HG03342 (cell line): ENCODE measurements at regions not wholly inside any gene's neighbourhood (a gene's known extent, or its start where the extent isn't known, plus 50 kb on each side); places are given as distances from the start of the nearest gene placed in this dataset.

Experiments
- ATAC-seq: cut with Tn5 transposase; IDR thresholded peaks from one replicate; pipeline ENCODE4 v1.9.1; 2021; ENCODE audit warnings: mild to moderate bottlenecking, moderate library complexity; ENCODE audit not compliant: unreplicated experiment

DNA sequence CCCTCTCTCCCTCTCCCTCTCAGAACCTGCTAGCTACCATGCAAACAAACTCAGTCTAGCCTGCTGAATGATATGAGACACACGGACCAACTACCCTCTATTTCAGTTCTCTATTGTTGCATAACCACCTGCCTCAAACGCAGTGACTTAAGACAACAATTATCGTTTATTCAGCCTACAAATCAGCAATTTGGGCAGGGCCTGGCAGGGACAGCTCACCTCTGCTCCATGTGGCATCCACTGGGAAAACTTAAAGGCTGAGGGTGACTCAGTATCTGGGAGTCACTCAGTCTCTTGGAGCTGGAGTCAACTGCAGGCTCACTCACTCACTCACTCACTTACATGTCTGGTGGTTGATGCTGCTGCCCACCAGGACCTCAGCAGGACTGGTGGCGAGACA is 121.3 kb downstream of the SEC16B start:
- ATAC-seq = no peak

DNA sequence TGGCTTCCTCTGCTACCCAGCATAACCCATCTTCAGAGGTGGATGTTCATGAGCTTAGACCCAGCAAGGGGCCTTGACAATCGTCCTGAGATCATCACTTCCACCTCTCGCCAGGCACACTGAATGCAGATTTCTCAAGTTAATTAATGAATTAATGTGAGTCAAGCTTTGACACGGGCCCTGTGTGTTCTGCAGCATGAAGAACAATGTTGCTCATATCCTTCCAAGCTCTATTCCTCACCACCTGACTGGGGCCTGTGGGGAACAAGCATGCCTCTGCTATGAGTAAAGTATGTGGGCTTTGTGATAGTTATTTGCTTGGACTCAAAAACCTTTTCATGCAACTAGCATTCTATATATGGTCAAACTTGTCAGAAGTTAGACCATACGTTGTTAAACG is 122.0 kb downstream of the SEC16B start:
- ATAC-seq = no peak

DNA sequence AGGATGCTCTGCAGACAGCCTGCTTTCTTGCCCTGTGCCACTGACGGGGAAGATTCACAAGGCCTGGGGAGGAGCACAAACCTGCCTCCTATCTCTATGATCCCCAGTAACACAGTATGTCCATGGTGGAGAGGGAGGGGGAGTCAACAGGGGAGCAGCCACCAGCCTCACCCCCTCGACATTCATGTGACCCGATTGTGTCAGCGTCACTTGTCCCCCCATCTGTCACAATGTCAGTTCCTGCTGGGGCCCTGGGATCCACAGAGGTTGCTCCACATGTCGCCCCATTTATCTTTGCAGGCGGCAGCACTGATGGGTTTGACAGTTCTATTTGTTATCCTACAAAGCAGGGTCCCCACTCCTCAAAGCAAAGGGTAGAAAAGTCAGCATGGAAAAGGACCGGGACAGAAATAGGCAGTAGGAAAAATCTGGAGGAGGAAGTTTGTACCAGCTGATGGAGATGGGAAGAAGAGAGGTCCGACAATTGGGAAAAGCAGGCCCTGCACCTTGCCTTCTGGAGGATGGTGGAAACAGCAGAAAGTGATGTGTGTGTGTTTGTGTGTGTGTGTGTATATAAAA is 130.9 kb downstream of the SEC16B start:
- no peak for ATAC-seq

DNA sequence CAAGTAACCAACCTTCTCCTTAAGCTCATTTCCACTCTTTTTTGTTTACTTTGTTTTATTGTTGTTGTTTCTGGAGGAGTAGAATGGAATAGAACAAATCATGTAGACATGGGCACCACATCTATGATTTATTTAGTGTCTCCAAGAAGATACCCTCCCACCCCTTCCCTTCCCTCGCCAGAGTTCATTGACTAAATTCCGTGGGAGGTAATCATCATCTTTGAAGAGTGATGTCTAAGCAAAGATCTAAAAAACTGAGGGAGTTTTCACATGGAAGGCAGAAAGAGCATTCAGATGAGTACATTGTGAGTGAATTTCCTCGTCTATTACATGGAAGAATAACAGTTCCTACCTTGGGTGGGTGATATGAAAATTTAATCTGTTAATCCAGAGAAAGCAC is 136.2 kb downstream of the SEC16B start:
- no peak for ATAC-seq

DNA sequence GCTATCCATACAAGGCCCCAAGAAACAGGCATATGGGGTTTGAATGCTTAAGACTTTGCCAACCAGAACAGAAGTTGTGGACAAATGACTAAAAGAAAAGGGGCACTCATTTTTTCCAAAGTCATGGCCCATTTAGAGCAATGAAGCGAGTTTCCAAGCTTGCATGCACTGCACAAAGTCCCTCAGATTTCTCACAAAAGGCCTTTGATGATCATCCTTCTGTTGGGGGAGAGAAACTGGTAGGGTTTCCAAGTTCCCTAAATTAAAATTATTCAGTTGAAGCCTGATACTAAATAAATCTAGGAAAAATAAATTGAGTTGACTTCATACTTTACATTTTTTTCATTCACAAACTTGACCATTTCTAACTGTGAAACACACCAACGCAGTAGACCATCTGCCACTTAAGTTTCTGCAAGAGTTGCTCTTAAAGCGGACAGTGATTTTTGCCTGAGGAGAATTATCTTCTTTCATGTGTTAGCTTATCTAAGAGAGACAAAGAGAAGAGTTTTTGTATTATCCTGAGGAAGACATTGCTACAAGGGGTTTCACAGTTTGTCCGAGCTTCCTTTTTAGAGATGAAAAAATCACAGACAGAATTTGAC is 139.2 kb downstream of the SEC16B start:
- no peak for ATAC-seq

DNA sequence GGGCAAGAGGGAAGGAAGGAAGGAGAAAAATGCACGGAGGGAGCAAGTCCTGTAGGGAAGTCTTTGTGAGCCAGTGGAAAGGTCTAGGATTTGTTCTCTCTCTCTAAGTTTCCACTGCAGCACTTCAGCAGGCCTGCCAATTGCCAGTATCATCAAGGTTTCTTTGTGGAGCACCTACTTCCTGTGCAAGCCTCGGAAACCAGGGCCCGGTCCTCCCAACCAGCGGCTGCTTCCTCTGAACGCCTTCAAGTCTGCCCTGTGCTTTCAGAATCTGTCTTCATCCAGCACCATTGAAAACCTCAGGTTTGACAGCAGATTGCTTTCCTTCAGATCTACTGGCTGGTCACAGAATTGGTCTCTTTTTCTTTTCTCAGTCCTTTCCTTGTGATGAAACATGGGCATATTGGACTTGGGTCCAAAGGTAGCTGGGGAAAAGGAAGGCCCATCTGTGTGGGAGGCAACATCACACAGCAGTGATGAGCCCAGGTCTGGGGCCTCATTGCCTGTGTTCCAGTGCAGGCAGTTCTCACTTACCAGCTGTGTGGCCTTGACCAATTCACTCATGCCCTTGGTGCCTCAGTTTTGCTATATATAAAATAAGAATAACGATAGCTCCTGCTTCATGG is 144.5 kb downstream of the SEC16B start:
- no peak for ATAC-seq

DNA sequence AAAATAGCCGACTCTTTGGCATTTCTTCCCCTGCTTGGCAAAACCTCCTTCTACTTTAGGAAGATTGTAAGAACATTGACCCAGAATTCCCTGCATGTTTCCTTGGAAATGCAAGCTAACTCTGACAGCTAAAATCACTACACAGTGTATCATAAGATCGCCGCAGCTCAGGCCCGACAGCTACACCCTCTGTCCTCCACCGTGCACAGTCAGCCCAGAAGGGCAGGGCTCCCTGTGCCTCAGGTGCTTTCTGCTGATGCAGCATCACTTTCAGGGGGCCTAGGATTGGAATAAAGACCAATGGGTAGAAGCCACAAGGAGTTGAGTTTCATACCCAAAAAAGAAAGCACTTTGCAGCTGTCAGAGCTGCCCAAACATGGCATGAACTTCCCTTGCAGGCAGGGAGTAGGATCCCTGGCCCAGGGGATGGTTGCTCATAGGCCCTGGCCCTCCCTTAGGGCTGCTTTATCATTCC is 145.3 kb downstream of the SEC16B start:
- ATAC-seq = no peak

DNA sequence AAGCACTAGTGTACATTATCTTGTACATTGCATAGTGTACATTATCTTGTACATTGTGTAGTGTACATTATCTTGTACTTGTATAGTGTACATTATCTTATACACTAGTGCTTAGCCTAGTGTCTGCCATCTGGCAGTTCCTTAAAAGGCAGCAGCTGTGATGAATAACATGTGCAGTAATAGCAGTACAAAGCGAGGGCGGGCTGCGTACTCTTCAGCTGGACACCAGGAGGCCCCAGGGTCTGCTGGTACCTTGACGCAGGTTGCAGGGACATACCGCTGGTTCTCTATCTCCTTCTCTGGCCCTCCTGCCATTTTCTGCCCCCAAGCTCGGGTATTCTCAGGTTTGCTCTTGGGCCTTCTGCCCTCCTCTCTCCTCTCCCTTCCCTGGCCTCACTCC is 149.6 kb downstream of the SEC16B start:
- ATAC-seq = no peak

DNA sequence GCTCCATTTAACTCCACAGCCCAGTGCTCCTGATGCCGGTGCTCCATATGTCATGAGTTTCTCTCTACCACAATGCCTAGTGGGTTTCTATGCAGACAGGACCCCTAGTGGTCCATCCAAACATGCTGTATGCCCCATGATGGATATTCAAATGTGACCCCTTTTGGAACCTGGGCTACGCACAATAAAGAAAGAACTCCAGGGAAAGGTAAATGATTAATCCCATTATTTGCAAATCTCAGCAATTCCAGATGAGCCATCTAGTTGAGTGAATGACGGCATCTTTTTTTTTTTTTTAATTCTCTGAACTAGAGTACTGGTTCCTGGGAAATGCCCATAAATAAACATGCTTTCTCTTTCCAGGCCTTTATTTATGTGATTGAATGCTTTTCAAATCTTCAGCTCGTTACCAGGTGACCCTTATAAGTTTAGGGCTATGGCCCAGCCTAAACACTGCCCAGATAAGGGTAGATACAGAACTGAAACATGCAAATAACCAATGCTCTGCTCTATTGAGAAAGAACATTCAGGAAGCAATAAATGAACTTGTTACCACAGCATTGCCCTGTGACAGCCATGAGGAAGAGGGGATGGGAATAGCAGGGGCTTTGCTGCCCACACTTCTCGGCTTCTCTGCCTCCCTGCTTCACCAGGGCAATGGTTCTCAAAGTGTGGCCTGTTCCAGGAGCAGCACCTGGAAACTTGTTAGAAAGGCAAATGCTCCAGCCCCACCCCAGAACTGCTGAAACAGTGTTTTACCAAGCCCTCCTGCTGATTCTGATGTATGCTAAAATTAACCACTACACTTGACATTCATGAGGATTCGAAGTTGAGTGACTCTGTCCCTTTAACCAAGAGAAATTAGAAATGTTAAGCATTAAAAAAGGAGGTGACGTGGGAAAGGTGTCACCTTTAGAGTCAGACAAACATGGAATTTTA is 151.7 kb downstream of the SEC16B start:
- ATAC-seq = peak; percentile 94

DNA sequence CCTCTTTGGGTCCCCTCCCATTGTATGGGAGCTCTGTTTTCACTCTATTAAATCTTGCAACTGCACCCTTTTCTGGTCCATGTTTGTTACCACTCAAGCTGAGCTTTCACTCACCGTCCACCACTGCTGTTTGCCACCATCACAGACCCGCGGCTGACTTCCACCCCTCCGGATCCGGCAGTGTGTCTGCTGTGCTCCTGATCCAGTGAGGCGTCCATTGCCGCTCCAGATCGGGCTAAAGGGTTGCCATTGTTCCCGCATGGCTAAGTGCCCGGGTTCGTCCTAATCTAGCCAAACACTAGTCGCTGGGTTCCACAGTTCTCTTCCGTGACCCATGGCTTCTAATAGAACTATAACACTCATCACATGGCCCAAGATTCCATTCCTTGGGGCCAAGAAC is 157.2 kb downstream of the SEC16B start:
- no peak for ATAC-seq

DNA sequence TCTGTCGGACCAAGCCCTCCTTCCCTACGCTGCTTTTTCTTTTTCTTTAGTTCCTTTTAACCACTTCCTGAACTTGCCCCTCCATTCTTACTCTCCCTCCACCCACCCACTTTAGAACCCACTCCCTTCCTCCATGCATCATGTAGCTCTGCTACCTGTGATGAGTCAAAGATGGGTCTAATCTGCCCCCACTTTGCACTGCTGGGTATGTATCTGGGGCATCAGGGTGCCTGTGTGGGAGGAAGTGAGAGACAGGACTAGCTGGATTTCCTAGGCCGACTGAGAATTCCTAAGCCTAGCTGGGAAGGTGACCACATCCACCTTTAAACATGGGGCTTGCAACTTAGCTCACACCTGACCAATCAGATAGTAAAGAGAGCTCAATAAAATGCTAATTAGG is 157.7 kb downstream of the SEC16B start:
- no peak for ATAC-seq

DNA sequence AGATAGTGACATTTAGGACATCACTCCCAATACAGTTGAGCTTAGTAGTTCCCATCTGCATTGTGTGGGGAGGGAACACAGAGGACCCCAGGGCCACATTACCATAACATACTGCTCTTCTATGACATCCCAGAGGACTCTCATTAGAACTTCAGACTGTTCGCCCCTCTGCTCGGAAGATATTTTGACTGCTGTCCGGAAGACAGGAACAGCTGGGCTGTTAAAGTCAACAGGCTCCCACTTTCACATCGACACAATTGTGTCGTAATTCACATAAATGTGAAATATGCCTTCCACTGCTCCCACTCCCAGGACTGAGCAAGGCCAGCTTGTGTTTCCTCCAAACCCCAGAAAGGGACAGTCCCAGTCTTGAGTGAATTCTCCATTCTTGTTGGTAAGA is 158.4 kb downstream of the SEC16B start:
- ATAC-seq = no peak

DNA sequence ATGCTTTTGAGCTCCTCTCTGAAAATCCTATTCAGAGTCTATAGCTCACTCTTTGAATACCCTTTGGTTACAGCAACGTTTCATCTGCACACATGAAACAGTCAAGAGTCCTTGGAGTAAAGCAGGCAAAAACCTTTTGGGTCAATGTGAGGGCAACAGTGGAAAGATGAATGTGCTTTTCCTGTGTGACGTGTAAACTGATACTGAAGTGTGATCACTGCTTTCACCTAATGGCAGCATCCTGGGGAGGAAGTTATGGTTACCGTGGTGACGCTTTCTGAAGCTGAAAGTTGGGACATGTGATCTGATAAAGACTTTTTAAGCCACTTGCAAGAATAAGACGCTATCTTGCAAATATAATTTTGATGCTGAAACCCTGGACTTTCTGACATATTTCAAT is 160.0 kb downstream of the SEC16B start:
- ATAC-seq = peak; percentile 96

DNA sequence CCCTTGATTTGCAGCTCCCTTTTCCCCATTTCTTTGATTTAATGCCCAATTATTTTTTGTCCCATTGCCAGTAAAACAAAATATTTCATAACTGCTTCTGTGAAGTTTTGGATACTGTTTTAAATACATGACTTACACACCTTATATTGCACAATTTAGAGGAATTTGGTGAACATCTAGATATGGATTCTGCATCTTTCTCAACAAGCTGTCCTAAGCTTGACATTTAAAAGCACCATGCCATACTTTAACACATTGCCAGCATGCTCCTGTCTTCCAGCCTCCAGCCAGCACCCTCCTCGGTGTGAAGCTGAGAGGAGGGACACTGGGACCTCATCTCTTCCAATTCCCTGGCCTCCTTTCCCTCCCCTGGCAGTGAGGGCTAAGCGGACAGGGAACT is 167.6 kb downstream of the SEC16B start:
- ATAC-seq = no peak

DNA sequence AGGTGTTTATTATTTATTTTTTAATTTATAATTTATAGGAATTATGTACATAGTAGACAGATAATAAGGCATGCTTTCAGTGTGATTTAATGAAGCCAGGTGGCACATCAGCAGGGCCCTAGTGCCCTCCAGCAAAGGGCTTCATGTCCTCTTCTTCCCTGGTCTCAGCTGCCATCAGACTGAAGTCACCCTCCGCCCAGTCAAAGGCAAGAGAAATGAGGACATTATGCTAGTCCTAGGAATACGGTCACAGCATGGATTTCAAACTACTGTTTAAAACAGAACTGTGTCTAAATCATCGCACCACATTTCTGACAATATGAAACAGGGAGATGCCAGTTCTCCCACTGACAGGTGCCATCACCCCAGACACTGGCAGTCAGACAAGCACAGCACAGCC is 168.1 kb downstream of the SEC16B start:
- ATAC-seq = no peak

DNA sequence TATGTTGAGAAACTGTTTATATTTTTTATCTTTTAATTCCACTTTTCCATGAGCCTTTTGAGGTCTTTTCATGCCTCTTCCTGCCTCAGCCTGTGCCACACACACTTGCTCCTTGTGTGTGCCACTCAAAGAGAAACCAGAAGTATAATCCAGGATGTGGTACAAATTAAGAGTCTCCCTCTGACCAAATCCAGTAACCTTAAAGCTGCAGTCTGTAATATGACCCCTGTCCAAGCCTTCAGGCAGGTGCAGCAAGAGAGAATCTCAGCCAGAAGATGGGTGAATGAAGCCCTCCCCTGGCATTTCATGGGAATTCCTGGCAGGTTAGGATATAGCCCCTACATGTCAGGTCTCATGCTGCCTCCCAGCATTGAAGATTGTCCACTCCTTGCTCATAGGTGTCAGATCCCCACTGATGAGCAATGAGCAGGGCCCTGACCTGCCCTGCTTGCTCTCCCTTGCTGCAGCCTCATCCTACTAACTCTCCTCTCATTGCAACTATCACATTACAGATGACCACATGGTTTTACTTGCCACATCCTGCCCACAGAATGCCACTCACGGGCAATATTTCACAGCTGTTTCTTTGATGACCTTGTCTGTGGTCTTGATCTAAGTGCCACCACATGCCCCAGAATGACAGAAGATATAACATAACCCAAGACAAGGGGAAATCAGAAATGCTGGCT is 169.3 kb downstream of the SEC16B start:
- ATAC-seq = peak; percentile 77

DNA sequence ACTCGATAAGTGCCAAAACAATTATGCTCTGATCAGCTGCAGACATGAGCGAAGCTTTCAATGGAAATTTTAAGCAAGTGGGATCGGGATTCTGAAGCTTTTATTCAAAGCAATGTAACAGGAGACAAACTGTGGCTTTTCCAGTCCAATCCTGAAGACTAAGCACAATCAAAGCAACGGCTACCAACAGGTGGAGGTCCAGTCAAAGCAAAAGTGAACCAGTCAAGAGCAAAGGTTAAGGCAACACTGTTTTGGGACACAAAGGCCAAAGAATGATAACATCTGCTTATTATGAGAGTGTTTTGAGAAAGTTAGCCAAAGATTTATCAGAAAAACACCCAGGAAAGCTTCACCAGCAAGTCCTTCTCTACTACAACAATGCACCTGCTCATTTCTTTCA is 170.1 kb downstream of the SEC16B start:
- no peak for ATAC-seq

DNA sequence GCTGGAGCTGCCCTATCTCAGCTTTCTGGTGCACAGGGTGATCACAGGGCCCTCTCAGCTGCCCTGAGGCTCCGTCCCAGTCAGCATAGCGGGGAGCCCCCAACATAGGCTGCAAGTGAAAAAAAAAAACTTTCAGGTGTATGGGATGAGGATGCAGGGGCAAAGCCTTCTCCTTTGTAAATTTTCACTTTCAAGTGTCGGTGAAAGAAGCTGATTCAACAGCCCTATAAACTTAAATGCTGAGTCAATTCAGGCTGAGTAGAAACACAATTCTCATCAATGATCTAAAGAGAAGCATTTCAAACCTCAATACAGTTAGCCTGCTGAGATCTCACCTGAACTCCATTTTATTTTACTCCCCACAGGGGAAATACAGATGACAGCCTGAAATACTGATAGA is 171.2 kb downstream of the SEC16B start:
- ATAC-seq = no peak

DNA sequence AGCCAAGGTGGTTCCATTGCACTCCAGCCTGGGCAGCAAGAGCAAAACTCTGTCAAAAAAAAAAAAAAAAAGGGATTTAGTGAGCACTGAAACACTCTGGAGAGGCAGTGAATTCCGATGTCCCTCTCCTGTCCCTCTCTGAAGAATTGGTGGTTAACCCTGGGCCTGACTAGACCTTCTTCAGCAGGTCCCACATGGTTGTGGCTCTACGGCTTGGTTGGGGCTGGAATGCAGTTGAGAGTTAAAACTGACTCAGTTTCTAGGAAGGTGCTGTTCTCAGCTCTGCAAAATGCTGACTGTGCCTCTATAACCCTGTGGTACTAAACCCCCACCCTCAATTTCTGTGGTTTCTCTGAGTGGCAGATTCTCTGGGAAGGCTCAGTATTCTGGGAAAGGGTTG is 173.3 kb downstream of the SEC16B start:
- ATAC-seq = no peak

DNA sequence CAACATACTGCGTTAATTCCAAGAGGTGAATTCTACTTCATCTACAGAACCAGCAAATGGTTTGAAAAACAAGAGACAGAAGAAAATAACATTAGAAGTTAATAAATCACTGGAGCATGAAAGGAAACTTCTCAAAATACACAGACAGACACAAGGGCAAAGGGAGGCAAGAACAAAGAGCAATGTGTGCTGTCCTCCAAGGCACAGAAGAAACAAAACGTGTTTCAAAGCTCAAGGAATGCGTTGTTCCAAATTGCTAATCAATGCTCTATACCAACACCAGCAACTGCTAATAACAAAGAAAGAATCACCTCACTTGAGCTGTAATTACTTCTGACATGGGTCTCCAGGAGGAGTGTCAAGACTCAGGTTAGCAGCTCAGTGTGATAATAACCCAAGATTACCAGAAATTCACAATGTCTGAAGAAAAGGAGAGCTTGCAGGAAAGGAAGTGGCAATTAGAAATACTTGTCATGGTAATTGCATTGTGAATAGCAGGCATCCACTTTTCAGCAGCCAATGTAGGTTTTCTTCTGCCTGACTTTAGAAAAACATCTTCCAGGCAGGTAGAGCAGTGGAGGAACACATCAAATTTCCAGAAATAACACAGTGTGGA is 175.4 kb downstream of the SEC16B start:
- ATAC-seq = no peak

DNA sequence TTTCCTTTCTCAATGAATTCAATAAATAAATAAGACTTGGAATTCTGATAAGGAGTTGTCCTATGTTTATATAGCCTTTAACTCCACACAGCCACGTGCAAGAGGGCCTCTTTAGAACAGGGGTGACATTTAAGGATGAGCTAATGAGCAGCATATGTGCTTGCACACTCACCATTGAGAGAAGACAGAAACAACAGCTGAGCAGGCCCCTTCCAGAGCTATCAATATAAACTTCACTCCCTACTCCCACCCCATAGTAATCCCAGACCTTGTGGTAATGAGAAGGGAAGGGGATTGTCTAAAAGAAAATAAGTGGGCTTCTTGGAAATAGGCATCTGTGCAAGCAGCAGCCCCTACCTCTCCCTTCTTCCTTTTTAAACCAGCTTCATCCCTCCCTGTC is 176.0 kb downstream of the SEC16B start:
- no peak for ATAC-seq
